H1 (cell line): ENCODE measurements at regions not wholly inside any gene's neighbourhood (a gene's known extent, or its start where the extent isn't known, plus 50 kb on each side); places are given as distances from the start of the nearest gene placed in this dataset.
A peak's percentile ranks its signal among the peaks of the same experiment; 100 is the strongest.
"Not testable (repeated sequence)": the region's sequence is repeated elsewhere in the genome, so short reads cannot be mapped to it uniquely, and the experiment has no call there.

ENCODE experiments used
- CTCF ChIA-PET: fragments of 300-600 bp; sonication (Branson Sonifier 250); formaldehyde crosslinking; loops from one replicate; lab custom pipeline; 2021; ENCODE audit not compliant: partially characterized antibody; lab: Charles Lee
- POLR2A ChIA-PET: fragments of 300-600 bp; sonication (Branson Sonifier 250); formaldehyde crosslinking; loops from one replicate; lab custom pipeline; 2021; ENCODE audit warnings: inconsistent platforms; ENCODE audit not compliant: partially characterized antibody; lab: Charles Lee
- DNase-seq, 2 experiments: peaks; one replicate each; pipeline versions ENCODE4 v3.0.0 to v3.0.0-alpha.2; 2010 to 2022; ENCODE audit warnings: low spot score in 2 of 2, low read depth in 1 of 2, mixed read lengths in 1 of 2
- FAIRE-seq: peaks from 2 replicates; lab custom pipeline; 2011; peaks lifted over from hg19 to GRCh38; lab: Jason Lieb, UNC
- H2AFZ ChIP-seq: 2 replicates; pipeline ENCODE4 v1.8.1; 2012; ENCODE audit warnings: low read length, inconsistent platforms
- H2AK5ac ChIP-seq: 2 replicates; pipeline ENCODE4 v1.6.1; 2013; ENCODE audit warnings: low read depth, low read length
- H2BK120ac ChIP-seq: replicated peaks from 2 replicates; pipeline ENCODE3; 2013; ENCODE audit warnings: low read depth, low read length, inconsistent platforms
- H2BK12ac ChIP-seq: 2 replicates; pipeline ENCODE4 v1.6.1; 2013; ENCODE audit warnings: low read depth, low read length
- H2BK15ac ChIP-seq: 2 replicates; pipeline ENCODE4 v1.6.1; 2013; ENCODE audit warnings: low read length
- H2BK20ac ChIP-seq: 2 replicates; pipeline ENCODE4 v1.6.1; 2013; ENCODE audit warnings: low read length
- H2BK5ac ChIP-seq: 2 replicates; pipeline ENCODE4 v1.6.1; 2013; ENCODE audit warnings: low read depth, low read length
- H3K14ac ChIP-seq: 2 replicates; pipeline ENCODE4 v1.6.1; 2013; ENCODE audit warnings: inconsistent platforms; ENCODE audit not compliant: insufficient read length
- H3K18ac ChIP-seq: 2 replicates; pipeline ENCODE4 v1.6.1; 2013; ENCODE audit warnings: low read length; ENCODE audit errors: extremely low read depth
- H3K23ac ChIP-seq: 2 replicates; pipeline ENCODE4 v1.6.1; 2013; ENCODE audit warnings: inconsistent platforms; ENCODE audit not compliant: insufficient read length
- H3K23me2 ChIP-seq: 2 replicates; pipeline ENCODE4 v1.6.1; 2013; ENCODE audit warnings: low read depth, low read length
- H3K27ac ChIP-seq: 2 replicates; pipeline ENCODE4 v1.6.1; 2011; ENCODE audit warnings: low read depth, low read length, inconsistent platforms
- H3K27me3 ChIP-seq, 4 experiments: replicated peaks in 1 of 4; 1 replicate in 1 of 4; 2 replicates in 3 of 4; pipeline versions ENCODE4 v1.6.1 to v1.8.1; 2011 to 2013; ENCODE audit warnings: low read length in 3 of 4, mild to moderate bottlenecking in 3 of 4, inconsistent platforms in 2 of 4, mixed read lengths in 2 of 4, moderate library complexity in 1 of 4; ENCODE audit not compliant: control insufficient read depth in 3 of 4, insufficient read depth in 3 of 4; ENCODE audit errors: extremely low read depth in 1 of 4
- H3K36me3 ChIP-seq, 4 experiments: 2 replicates each; pipeline versions ENCODE4 v1.6.1 to v1.8.1; 2011 to 2013; ENCODE audit warnings: mild to moderate bottlenecking in 4 of 4, low read length in 3 of 4, moderate library complexity in 2 of 4, control low read depth in 1 of 4, inconsistent platforms in 1 of 4; ENCODE audit not compliant: insufficient read depth in 4 of 4, control insufficient read depth in 2 of 4
- H3K4ac ChIP-seq: replicated peaks from 2 replicates; pipeline ENCODE3; 2013; ENCODE audit warnings: low read length, low read depth, mixed read lengths, inconsistent platforms; ENCODE audit not compliant: insufficient read length
- H3K4me1 ChIP-seq, 4 experiments: replicated peaks in 1 of 4; 1 replicate in 1 of 4; 2 replicates in 3 of 4; pipeline versions ENCODE4 v1.6.1 to v1.8.1; 2011 to 2013; ENCODE audit warnings: low read length in 3 of 4, inconsistent platforms in 2 of 4, mixed read lengths in 1 of 4; ENCODE audit not compliant: insufficient read depth in 4 of 4, control insufficient read depth in 3 of 4
- H3K4me2 ChIP-seq, 2 experiments: 2 replicates each; pipeline versions ENCODE4 v1.6.1 to v1.8.1; 2011 to 2013; ENCODE audit warnings: low read depth in 2 of 2, low read length in 2 of 2, control low read depth in 1 of 2, inconsistent platforms in 1 of 2, mild to moderate bottlenecking in 1 of 2; ENCODE audit not compliant: insufficient read depth in 1 of 2
- H3K4me3 ChIP-seq, 4 experiments: fragments of 200-600, 300-600 bp in 1 of 4; sonication (generic), shearing (Covaris generic), sonication (Bioruptor Twin) in 1 of 4; 2 replicates each; pipeline versions ENCODE4 v1.5.1 to v1.8.1; 2011 to 2016; ENCODE audit warnings: low read length in 4 of 4, low read depth in 3 of 4, control low read depth in 2 of 4, inconsistent platforms in 2 of 4, mild to moderate bottlenecking in 2 of 4, mixed read lengths in 1 of 4, moderate library complexity in 1 of 4; ENCODE audit not compliant: insufficient read depth in 2 of 4; ENCODE audit errors: extremely low read depth in 1 of 4
- H3K56ac ChIP-seq: replicated peaks from 2 replicates; pipeline ENCODE3; 2013; ENCODE audit warnings: low read depth, mild to moderate bottlenecking, mixed read lengths, low read length, inconsistent platforms; ENCODE audit not compliant: insufficient read length
- H3K79me1 ChIP-seq: 2 replicates; pipeline ENCODE4 v1.6.1; 2013; ENCODE audit warnings: low read depth, low read length, control low read depth
- H3K79me2 ChIP-seq, 2 experiments: 2 replicates each; pipeline versions ENCODE4 v1.6.1 to v1.8.1; 2012 to 2013; ENCODE audit warnings: low read length in 2 of 2, mild to moderate bottlenecking in 2 of 2, inconsistent platforms in 1 of 2; ENCODE audit not compliant: insufficient read depth in 2 of 2, control insufficient read depth in 1 of 2
- H3K9ac ChIP-seq, 4 experiments: replicated peaks in 1 of 4; 1 replicate in 1 of 4; 2 replicates in 3 of 4; pipeline versions ENCODE4 v1.6.1 to v1.8.1; 2011 to 2013; ENCODE audit warnings: low read depth in 3 of 4, low read length in 3 of 4, control low read depth in 2 of 4, mild to moderate bottlenecking in 2 of 4, moderate library complexity in 2 of 4, inconsistent platforms in 1 of 4; ENCODE audit errors: extremely low read depth in 1 of 4
- H3K9me3 ChIP-seq, 2 experiments: 2 replicates each; pipeline versions ENCODE4 v1.6.1 to v1.8.1; 2012 to 2013; ENCODE audit warnings: mild to moderate bottlenecking in 2 of 2, moderate library complexity in 2 of 2, control low read depth in 1 of 2, inconsistent platforms in 1 of 2, low read depth in 1 of 2, low read length in 1 of 2, mixed read lengths in 1 of 2; ENCODE audit not compliant: insufficient read depth in 2 of 2
- H4K20me1 ChIP-seq, 2 experiments: replicated peaks in 1 of 2; 2 replicates each; pipeline versions ENCODE3 to v1.8.1; 2011 to 2013; ENCODE audit warnings: inconsistent platforms in 2 of 2, low read length in 2 of 2, mild to moderate bottlenecking in 1 of 2; ENCODE audit not compliant: insufficient read depth in 2 of 2, control insufficient read depth in 1 of 2
- H4K5ac ChIP-seq: 2 replicates; pipeline ENCODE4 v1.6.1; 2013; ENCODE audit warnings: low read length, low read depth, mixed read lengths, inconsistent platforms; ENCODE audit not compliant: insufficient read length
- H4K8ac ChIP-seq: 2 replicates; pipeline ENCODE4 v1.8.0; 2013; ENCODE audit warnings: mild to moderate bottlenecking, moderate library complexity, low read length, inconsistent platforms; ENCODE audit not compliant: insufficient read depth; ENCODE audit errors: extremely low read depth
- H4K91ac ChIP-seq: replicated peaks from 2 replicates; pipeline ENCODE3; 2013; ENCODE audit warnings: low read length, mixed read lengths, inconsistent platforms; ENCODE audit not compliant: insufficient read length
- CEBPB ChIP-seq: IDR thresholded peaks from 2 replicates; pipeline ENCODE4 v1.6.1; 2012; ENCODE audit warnings: low read depth, low read length
- EP300 ChIP-seq, 2 experiments: IDR thresholded peaks; 1 replicate in 1 of 2; 2 replicates in 1 of 2; pipeline ENCODE4 v1.6.1; 2011 to 2012; ENCODE audit warnings: low read depth in 2 of 2, low read length in 2 of 2, mild to moderate bottlenecking in 2 of 2, borderline replicate concordance in 1 of 2, inconsistent platforms in 1 of 2, moderate library complexity in 1 of 2
- WGBS, 2 experiments: shearing (Covaris generic) in 1 of 2; methylation state at CpG; one replicate each; pipeline versions ENCODE4 v1.1.6 to v1.1.7; 2013 to 2015; ENCODE audit warnings: low lambda C conversion rate in 2 of 2, mixed read lengths in 2 of 2, inconsistent platforms in 1 of 2, low coverage in 1 of 2, missing lambda C conversion rate in 1 of 2; ENCODE audit not compliant: insufficient replicate concordance in 2 of 2, insufficient coverage in 1 of 2, insufficient read length in 1 of 2; ENCODE audit errors: extremely low coverage in 1 of 2, missing lambda C conversion rate in 1 of 2; 5-methylcytosine and 5-hydroxymethylcytosine counted together

GRCh38 chr3:27051527-27051926 is 317.7 kb downstream of the NEK10 start:
- H3K4me2 ChIP-seq, H3K23ac ChIP-seq, H3K56ac ChIP-seq, H2BK5ac ChIP-seq, H3K79me2 ChIP-seq, H3K9ac ChIP-seq, CTCF ChIA-PET, H2BK120ac ChIP-seq, H3K4me3 ChIP-seq, H3K4me1 ChIP-seq, H4K91ac ChIP-seq, H3K79me1 ChIP-seq, POLR2A ChIA-PET, H4K20me1 ChIP-seq, H3K18ac ChIP-seq, H4K8ac ChIP-seq, DNase-seq, H2BK15ac ChIP-seq, H3K23me2 ChIP-seq, H3K27me3 ChIP-seq, H2BK20ac ChIP-seq, H3K36me3 ChIP-seq, H2BK12ac ChIP-seq, H3K27ac ChIP-seq, H4K5ac ChIP-seq, H3K4ac ChIP-seq, H3K14ac ChIP-seq, H2AFZ ChIP-seq, FAIRE-seq, H2AK5ac ChIP-seq: not testable (repeated sequence)
- TF ChIP-seq EP300 (IDR thresholded peaks at IDR 0.05; ENCODE audit: borderline replicate concordance in 1 of 2, low read depth in 2 of 2, low read length in 2 of 2) (peak in 1 of 2 experiments; percentile 96; a peak in 1 of 3 replicates), CEBPB (peak; percentile 79)
- H3K9me3 ChIP-seq = peaks cover 14% of the 10 kb centered on the region in 2 experiments; a peak in 3 of 4 replicates
- WGBS, 2 experiments = 89% methylated on average over 3 of the region's 3 CpGs; no CpG with 5 or more reads in 1 of the 2 experiments
